ENCODE measurements at regions not wholly inside any gene's neighbourhood (a gene's known extent, or its start where the extent isn't known, plus 50 kb on each side); places are given as distances from the start of the nearest gene placed in this dataset.

- no peaks in the 10 kb centered on the region for H3K36me3 ChIP-seq
Observed at GRCh38 chr18:4589056-4589800, 134.1 kb upstream of the DLGAP1 start.

GRCh38 chr18:4587204-4587603, 132.1 kb upstream of the DLGAP1 start:
- no peaks in the 10 kb centered on the region for H3K27me3 ChIP-seq
- DNase-seq = no peak
- TF ChIP-seq POLR2A (IDR thresholded peaks at IDR 0.05) (no peak), CTCF (IDR thresholded peaks at IDR 0.05) (no peak), EP300 (IDR thresholded peaks at IDR 0.05) (no peak)

More at GRCh38 chr18:4589056-4589800, 134.1 kb upstream of the DLGAP1 start:
- no peaks in the 10 kb centered on the region for H3K9me3 ChIP-seq
- TF ChIP-seq CTCF (IDR thresholded peaks at IDR 0.05) (no peak), EP300 (IDR thresholded peaks at IDR 0.05) (no peak), POLR2A (IDR thresholded peaks at IDR 0.05) (no peak)
- 60 to 68% (median 62%) methylated on average over 5 of the region's 5 CpGs for WGBS, 3 donors
- no peak overlapping the region for H3K4me3 ChIP-seq
- no peak for DNase-seq
- intact Hi-C loops (cut with DNase I) = no loop called here
- H3K27me3 ChIP-seq = no peaks in the 10 kb centered on the region
- no peak overlapping the region for H3K27ac ChIP-seq
- H3K4me1 ChIP-seq (ENCODE audit: insufficient read depth) = no peaks in the 10 kb centered on the region

GRCh38 chr18:4586731-4587130, 131.6 kb upstream of the DLGAP1 start:
- Histone ChIP-seq H3K27me3 (no peaks in the 10 kb centered on the region), H3K9me3 (no peaks in the 10 kb centered on the region), H3K4me1 (ENCODE audit: insufficient read depth) (no peaks in the 10 kb centered on the region), H3K36me3 (no peaks in the 10 kb centered on the region), H3K4me3 (no peak overlapping the region), H3K27ac (no peak overlapping the region)
- intact Hi-C loops (cut with DNase I) = no loop called here
- WGBS, 3 donors = 49 to 62% (median 60%) methylated on average over 2 of the region's 2 CpGs
- TF ChIP-seq POLR2A (IDR thresholded peaks at IDR 0.05) = no peak
- no peak for TF ChIP-seq EP300 (IDR thresholded peaks at IDR 0.05)
- no peak for TF ChIP-seq CTCF (IDR thresholded peaks at IDR 0.05)
- DNase-seq = no peak

More at GRCh38 chr18:4587204-4587603, 132.1 kb upstream of the DLGAP1 start:
- intact Hi-C loops (cut with DNase I) = no loop called here
- Histone ChIP-seq H3K27ac (no peak overlapping the region), H3K4me3 (no peak overlapping the region), H3K36me3 (no peaks in the 10 kb centered on the region), H3K9me3 (no peaks in the 10 kb centered on the region), H3K4me1 (ENCODE audit: insufficient read depth) (no peaks in the 10 kb centered on the region)

- WGBS, 3 donors = 64 to 71% (median 71%) methylated on average over 3 of the region's 3 CpGs
- no peak overlapping the region for H3K4me3 ChIP-seq
- DNase-seq = no peak
- TF ChIP-seq POLR2A (IDR thresholded peaks at IDR 0.05) = no peak
- no peak for TF ChIP-seq EP300 (IDR thresholded peaks at IDR 0.05)
- no peak for TF ChIP-seq CTCF (IDR thresholded peaks at IDR 0.05)
- no peaks in the 10 kb centered on the region for H3K27me3 ChIP-seq
- H3K27ac ChIP-seq = no peak overlapping the region
- H3K4me1 ChIP-seq (ENCODE audit: insufficient read depth) = no peaks in the 10 kb centered on the region
- intact Hi-C loops (cut with DNase I) = no loop called here
- H3K9me3 ChIP-seq = no peaks in the 10 kb centered on the region
- H3K36me3 ChIP-seq = no peaks in the 10 kb centered on the region
Observed at GRCh38 chr18:4582431-4583335, 127.6 kb upstream of the DLGAP1 start.
